ENCODE measurements at regions not wholly inside any gene's neighbourhood (a gene's known extent, or its start where the extent isn't known, plus 50 kb on each side); places are given as distances from the start of the nearest gene placed in this dataset.

- Histone ChIP-seq H3K4me3 (no peak overlapping the region), H3K27ac (no peak overlapping the region), H3K4me1 (peaks cover 4% of the 10 kb centered on the region), H3K9ac (no peak overlapping the region), H3K27me3 (no peaks in the 10 kb centered on the region), H3K36me3 (no peaks in the 10 kb centered on the region), H3K4me2 (no peak overlapping the region), H3K79me2 (ENCODE audit: low read depth) (no peaks in the 10 kb centered on the region), H3K9me3 (ENCODE audit: low read depth) (no peaks in the 10 kb centered on the region), H2AFZ (replicated peaks) (no peak overlapping the region), H3F3A (ENCODE audit: low read depth) (no peaks in the 10 kb centered on the region), H4K20me1 (ENCODE audit: low read depth) (no peaks in the 10 kb centered on the region)
- DNase-seq (ENCODE audit: low spot score) = no peak
- Mint-ChIP-seq H3K4me3 (no peak overlapping the region), H3K27me3 (ENCODE audit: insufficient read depth, low read depth) (no peaks in the 10 kb centered on the region), H3K36me3 (no peaks in the 10 kb centered on the region), H3K4me1 (peaks cover 17% of the 10 kb centered on the region), H3K9me3 (no peaks in the 10 kb centered on the region), H3K27ac (no peak overlapping the region)
- TF ChIP-seq EZH2 (IDR thresholded peaks at IDR 0.05) = no peak
- no peak for TF ChIP-seq EZH2phosphoT487 (IDR thresholded peaks at IDR 0.05)
- TF ChIP-seq CTCF (IDR thresholded peaks at IDR 0.05) = no peak
These were observed 112.8 kb upstream of the ADAMTS5 start for GRCh38 chr21:27079636-27080240.

- H3K9me3 ChIP-seq (ENCODE audit: low read depth) = no peaks in the 10 kb centered on the region
- Mint-ChIP-seq H3K27me3 (ENCODE audit: insufficient read depth, low read depth) (peaks cover 3% of the 10 kb centered on the region), H3K36me3 (no peaks in the 10 kb centered on the region), H3K9me3 (peaks cover 2% of the 10 kb centered on the region), H3K4me1 (peaks cover 17% of the 10 kb centered on the region), H3K27ac (no peak overlapping the region), H3K4me3 (no peak overlapping the region)
- no peaks in the 10 kb centered on the region for H3K36me3 ChIP-seq
- H3K4me3 ChIP-seq = no peak overlapping the region
- H3K9ac ChIP-seq = no peak overlapping the region
- H3K27me3 ChIP-seq = no peaks in the 10 kb centered on the region
- H2AFZ ChIP-seq (replicated peaks) = no peak overlapping the region
- H3K79me2 ChIP-seq (ENCODE audit: low read depth) = no peaks in the 10 kb centered on the region
- no peak for TF ChIP-seq EZH2 (IDR thresholded peaks at IDR 0.05)
- no peak for TF ChIP-seq CTCF (IDR thresholded peaks at IDR 0.05)
- TF ChIP-seq EZH2phosphoT487 (IDR thresholded peaks at IDR 0.05) = no peak
- no peaks in the 10 kb centered on the region for H3F3A ChIP-seq (ENCODE audit: low read depth)
- DNase-seq (ENCODE audit: low spot score) = peak; percentile 8
- no peaks in the 10 kb centered on the region for H4K20me1 ChIP-seq (ENCODE audit: low read depth)
- H3K4me1 ChIP-seq = peaks cover 4% of the 10 kb centered on the region
- H3K27ac ChIP-seq = no peak overlapping the region
- H3K4me2 ChIP-seq = no peak overlapping the region
These were observed 112.0 kb upstream of the ADAMTS5 start for GRCh38 chr21:27078915-27079314.

GRCh38 chr21:27077501-27077900, 110.6 kb upstream of the ADAMTS5 start:
- Histone ChIP-seq H3K79me2 (ENCODE audit: low read depth) (no peaks in the 10 kb centered on the region), H3K4me3 (no peak overlapping the region), H3K36me3 (no peaks in the 10 kb centered on the region), H3K4me2 (no peak overlapping the region), H3K4me1 (peaks cover 4% of the 10 kb centered on the region), H3K9ac (no peak overlapping the region), H3K27me3 (no peaks in the 10 kb centered on the region), H3F3A (ENCODE audit: low read depth) (no peaks in the 10 kb centered on the region), H3K9me3 (ENCODE audit: low read depth) (no peaks in the 10 kb centered on the region), H3K27ac (no peak overlapping the region), H2AFZ (replicated peaks) (no peak overlapping the region), H4K20me1 (ENCODE audit: low read depth) (no peaks in the 10 kb centered on the region)
- Mint-ChIP-seq H3K36me3 (no peaks in the 10 kb centered on the region), H3K4me1 (peaks cover 17% of the 10 kb centered on the region), H3K9me3 (peaks cover 2% of the 10 kb centered on the region), H3K27me3 (ENCODE audit: insufficient read depth, low read depth) (peaks cover 3% of the 10 kb centered on the region), H3K27ac (no peak overlapping the region), H3K4me3 (no peak overlapping the region)
- no peak for DNase-seq (ENCODE audit: low spot score)
- no peak for TF ChIP-seq EZH2phosphoT487 (IDR thresholded peaks at IDR 0.05)
- no peak for TF ChIP-seq EZH2 (IDR thresholded peaks at IDR 0.05)
- TF ChIP-seq CTCF (IDR thresholded peaks at IDR 0.05) = no peak
